B cell (primary cell): ENCODE measurements at regions not wholly inside any gene's neighbourhood (a gene's known extent, or its start where the extent isn't known, plus 50 kb on each side); places are given as distances from the start of the nearest gene placed in this dataset.

Experiments used
- EZH2 ChIP-seq: IDR thresholded peaks from 2 replicates; pipeline ENCODE4 v1.6.1; 2012; ENCODE audit warnings: borderline replicate concordance, low read depth, mild to moderate bottlenecking, moderate library complexity, low read length; ENCODE audit not compliant: insufficient read depth, poor library complexity, severe bottlenecking
- TF ChIP-seq, protein P1 (sequence below): fragments of 200-600 bp; IDR thresholded peaks from one replicate; pipeline ENCODE4 v1.8.0; 2022; ENCODE audit warnings: antibody characterized with exemption, mild to moderate bottlenecking

DNA sequence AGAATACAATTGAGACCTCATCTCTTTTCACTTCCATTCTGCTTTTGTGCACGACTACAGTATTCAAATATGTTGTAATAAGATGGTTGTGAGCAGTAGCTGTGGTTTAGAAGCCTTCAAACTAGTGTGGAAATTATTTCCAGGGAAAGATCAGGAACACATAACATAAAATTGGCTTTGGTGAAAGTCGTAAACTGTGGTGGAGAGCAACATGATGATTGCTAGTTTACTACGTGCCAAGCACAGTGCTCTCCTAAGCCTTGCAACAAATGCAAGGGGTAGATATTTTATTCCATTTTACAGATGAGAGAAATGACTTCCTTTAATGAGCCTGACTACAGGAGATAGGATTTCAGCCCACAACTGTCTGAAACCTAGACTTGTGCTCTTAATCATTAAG is 172.4 kb upstream of the LMNTD1 start:
- TF ChIP-seq, protein P1, sequence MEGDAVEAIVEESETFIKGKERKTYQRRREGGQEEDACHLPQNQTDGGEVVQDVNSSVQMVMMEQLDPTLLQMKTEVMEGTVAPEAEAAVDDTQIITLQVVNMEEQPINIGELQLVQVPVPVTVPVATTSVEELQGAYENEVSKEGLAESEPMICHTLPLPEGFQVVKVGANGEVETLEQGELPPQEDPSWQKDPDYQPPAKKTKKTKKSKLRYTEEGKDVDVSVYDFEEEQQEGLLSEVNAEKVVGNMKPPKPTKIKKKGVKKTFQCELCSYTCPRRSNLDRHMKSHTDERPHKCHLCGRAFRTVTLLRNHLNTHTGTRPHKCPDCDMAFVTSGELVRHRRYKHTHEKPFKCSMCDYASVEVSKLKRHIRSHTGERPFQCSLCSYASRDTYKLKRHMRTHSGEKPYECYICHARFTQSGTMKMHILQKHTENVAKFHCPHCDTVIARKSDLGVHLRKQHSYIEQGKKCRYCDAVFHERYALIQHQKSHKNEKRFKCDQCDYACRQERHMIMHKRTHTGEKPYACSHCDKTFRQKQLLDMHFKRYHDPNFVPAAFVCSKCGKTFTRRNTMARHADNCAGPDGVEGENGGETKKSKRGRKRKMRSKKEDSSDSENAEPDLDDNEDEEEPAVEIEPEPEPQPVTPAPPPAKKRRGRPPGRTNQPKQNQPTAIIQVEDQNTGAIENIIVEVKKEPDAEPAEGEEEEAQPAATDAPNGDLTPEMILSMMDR = no peak
- TF ChIP-seq EZH2 = no peak
